Uterus (tissue), 3 donors: ENCODE measurements at regions not wholly inside any gene's neighbourhood (a gene's known extent, or its start where the extent isn't known, plus 50 kb on each side); places are given as distances from the start of the nearest gene placed in this dataset.

ENCODE experiments used
- DNase-seq, 2 donors: peaks; one replicate each; pipeline ENCODE4 v3.0.0-alpha.2; 2019 to 2020
- H3K27ac ChIP-seq, 2 donors: fragments of 200-600 bp; sonication (generic); 1 replicate in 1 of 2; 2 replicates in 1 of 2; pipeline ENCODE4 v1.5.1; 2016 to 2018
- H3K27me3 ChIP-seq, 2 donors: fragments of 200-600 bp; sonication (generic); one replicate each; pipeline ENCODE4 v1.5.1; 2018 to 2019; ENCODE audit warnings: control low read depth in 1 of 2
- H3K36me3 ChIP-seq, 2 donors: fragments of 200-600 bp; sonication (generic); one replicate each; pipeline ENCODE4 v1.5.1; 2019; ENCODE audit warnings: control low read depth in 1 of 2
- H3K4me1 ChIP-seq, 2 donors: fragments of 200-600 bp; sonication (generic); one replicate each; pipeline ENCODE4 v1.5.1; 2018 to 2019; ENCODE audit warnings: control low read depth in 1 of 2
- H3K4me3 ChIP-seq, 2 donors: fragments of 200-600 bp; sonication (generic); 1 replicate in 1 of 2; 2 replicates in 1 of 2; pipeline ENCODE4 v1.5.1; 2018 to 2019; ENCODE audit warnings: mild to moderate bottlenecking in 1 of 2
- H3K9me3 ChIP-seq, 2 donors: fragments of 200-600 bp; sonication (generic); one replicate each; pipeline ENCODE4 v1.5.1; 2019; ENCODE audit warnings: control low read depth in 1 of 2
- CTCF ChIP-seq, 4 experiments: fragments of 200-600 bp in 2 of 4; fragments of 450-650 bp in 2 of 4; sonication (generic) in 2 of 4; IDR thresholded peaks; one replicate each; pipeline ENCODE4 v1.5.1; 2016 to 2019; ENCODE audit warnings: antibody characterized with exemption in 4 of 4, mild to moderate bottlenecking in 2 of 4, moderate library complexity in 1 of 4
- POLR2A ChIP-seq, 2 donors: fragments of 450-650 bp; IDR thresholded peaks; one replicate each; pipeline ENCODE4 v1.6.1; 2016; ENCODE audit warnings: antibody characterized with exemption in 2 of 2, mild to moderate bottlenecking in 1 of 2, moderate library complexity in 1 of 2
- intact Hi-C: fragments of 100-400 bp; cut with DNase I; formaldehyde crosslinking; loops from one replicate; pipeline ENCODE4 v1.15.1; 2023; ENCODE audit warnings: low total_unique reads
- donor health status: DM: yes; HTN: yes; CAD: no.

DNA sequence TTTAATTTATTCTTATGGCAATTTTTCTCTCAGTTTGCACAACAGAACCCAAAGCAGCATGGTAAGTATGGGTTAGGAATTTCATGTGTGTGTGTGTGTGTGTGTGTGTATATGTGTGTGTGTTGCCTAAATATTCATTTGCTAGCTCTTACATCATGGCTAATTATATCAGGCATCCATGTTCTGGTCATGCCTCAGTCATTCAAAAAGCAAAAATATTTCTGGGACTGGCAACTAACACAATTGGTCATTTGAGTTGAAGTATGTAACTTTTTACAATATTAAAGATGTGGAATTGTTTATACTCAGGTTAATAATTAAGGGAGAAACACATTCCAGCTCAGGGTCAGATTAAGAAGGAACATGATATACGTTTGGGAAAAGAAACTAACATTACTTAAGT lies 67.6 kb upstream of the PHYHIPL start:
- no peak overlapping the region for H3K4me3 ChIP-seq
- DNase-seq: no peak
- no peaks in the 10 kb centered on the region for H3K36me3 ChIP-seq
- intact Hi-C loops: no loop called here
- H3K27ac ChIP-seq: no peak overlapping the region
- no peaks in the 10 kb centered on the region for H3K27me3 ChIP-seq
- no peaks in the 10 kb centered on the region for H3K9me3 ChIP-seq
- TF ChIP-seq CTCF (IDR thresholded peaks at IDR 0.05): no peak
- TF ChIP-seq POLR2A (IDR thresholded peaks at IDR 0.05): no peak
- no peaks in the 10 kb centered on the region for H3K4me1 ChIP-seq

GRCh38 chr10:59109826-59110225 lies 66.6 kb upstream of the PHYHIPL start:
- Histone ChIP-seq H3K4me3 (no peak overlapping the region), H3K27me3 (no peaks in the 10 kb centered on the region), H3K4me1 (no peaks in the 10 kb centered on the region), H3K27ac (no peak overlapping the region), H3K36me3 (no peaks in the 10 kb centered on the region), H3K9me3 (no peaks in the 10 kb centered on the region)
- no peak for TF ChIP-seq CTCF (IDR thresholded peaks at IDR 0.05)
- no peak for TF ChIP-seq POLR2A (IDR thresholded peaks at IDR 0.05)
- no peak for DNase-seq
- intact Hi-C loops: no loop called here

DNA sequence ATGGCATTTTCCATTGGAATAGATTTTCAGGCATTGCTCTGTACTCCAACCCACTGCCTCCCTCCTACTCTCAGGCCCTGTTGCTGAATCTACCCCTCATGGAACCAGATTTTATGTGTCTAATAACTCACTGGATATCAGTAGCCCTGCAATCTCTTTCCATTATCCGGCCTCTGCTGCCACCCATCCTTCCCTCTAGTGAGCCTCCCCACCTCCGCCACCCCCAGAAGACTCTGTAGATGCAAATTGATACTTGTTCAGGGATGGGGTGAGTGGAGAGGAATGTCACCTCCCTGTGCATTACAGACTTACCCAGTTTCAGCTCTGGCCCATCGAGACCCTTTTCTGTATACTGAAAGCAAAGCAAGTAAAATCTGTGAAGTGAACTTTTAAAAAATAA lies 52.3 kb upstream of the PHYHIPL start:
- intact Hi-C loops: no loop called here
- no peak for TF ChIP-seq CTCF (IDR thresholded peaks at IDR 0.05)
- no peaks in the 10 kb centered on the region for H3K4me1 ChIP-seq
- DNase-seq: no peak
- H3K27ac ChIP-seq: no peak overlapping the region
- H3K4me3 ChIP-seq: no peak overlapping the region
- peaks cover 0 to 3% of the 10 kb centered on the region in 2 donors for H3K36me3 ChIP-seq
- no peaks in the 10 kb centered on the region for H3K27me3 ChIP-seq
- H3K9me3 ChIP-seq: no peaks in the 10 kb centered on the region

GRCh38 chr10:59125666-59126065 lies 50.8 kb upstream of the PHYHIPL start:
- TF ChIP-seq CTCF (IDR thresholded peaks at IDR 0.05): no peak
- no peak for TF ChIP-seq POLR2A (IDR thresholded peaks at IDR 0.05)
- Histone ChIP-seq H3K4me3 (no peak overlapping the region), H3K27ac (no peak overlapping the region)

DNA sequence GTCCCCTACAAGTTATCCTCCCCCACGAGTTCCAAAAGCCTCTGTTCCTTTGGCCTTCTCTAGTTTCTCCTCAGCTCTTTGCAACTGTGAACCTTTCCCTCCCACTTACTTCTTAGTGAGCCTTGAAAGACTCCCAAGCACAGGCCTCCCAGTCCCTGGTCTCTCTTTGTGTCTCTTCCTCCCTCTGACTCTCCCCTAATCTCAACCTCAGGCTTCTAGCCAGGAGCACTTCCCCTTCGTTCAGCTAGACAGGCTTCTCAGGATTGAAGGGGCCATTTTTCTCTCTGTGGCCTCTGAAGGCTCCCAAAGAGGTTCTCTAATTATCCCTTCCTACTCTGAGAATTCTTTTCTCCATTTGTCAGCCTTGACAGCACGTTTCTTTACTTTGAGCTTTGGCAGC lies 50.2 kb upstream of the PHYHIPL start:
- intact Hi-C loops: no loop called here
- Histone ChIP-seq H3K36me3 (peaks cover 0 to 3% of the 10 kb centered on the region in 2 donors), H3K4me1 (no peaks in the 10 kb centered on the region), H3K4me3 (no peak overlapping the region), H3K27me3 (no peaks in the 10 kb centered on the region), H3K9me3 (no peaks in the 10 kb centered on the region), H3K27ac (no peak overlapping the region)
- DNase-seq: no peak
- TF ChIP-seq POLR2A (IDR thresholded peaks at IDR 0.05) (no peak), CTCF (IDR thresholded peaks at IDR 0.05) (no peak)

More at GRCh38 chr10:59125666-59126065, 50.8 kb upstream of the PHYHIPL start:
- DNase-seq: no peak
- Histone ChIP-seq H3K4me1 (no peaks in the 10 kb centered on the region), H3K27me3 (no peaks in the 10 kb centered on the region), H3K36me3 (peaks cover 0 to 3% of the 10 kb centered on the region in 2 donors), H3K9me3 (no peaks in the 10 kb centered on the region)
- intact Hi-C loops: no loop called here
